SH-SY5Y (cell line): ENCODE measurements at regions not wholly inside any gene's neighbourhood (a gene's known extent, or its start where the extent isn't known, plus 50 kb on each side); places are given as distances from the start of the nearest gene placed in this dataset.

Experiments used
- GATA2 ChIP-seq: IDR thresholded peaks from 2 replicates; pipeline ENCODE4 v1.6.1; 2011; ENCODE audit warnings: mild to moderate bottlenecking, low read depth, low read length
- GATA3 ChIP-seq: IDR thresholded peaks from 2 replicates; pipeline ENCODE4 v1.6.1; 2011; ENCODE audit warnings: low read depth, mild to moderate bottlenecking, low read length, moderate library complexity

DNA sequence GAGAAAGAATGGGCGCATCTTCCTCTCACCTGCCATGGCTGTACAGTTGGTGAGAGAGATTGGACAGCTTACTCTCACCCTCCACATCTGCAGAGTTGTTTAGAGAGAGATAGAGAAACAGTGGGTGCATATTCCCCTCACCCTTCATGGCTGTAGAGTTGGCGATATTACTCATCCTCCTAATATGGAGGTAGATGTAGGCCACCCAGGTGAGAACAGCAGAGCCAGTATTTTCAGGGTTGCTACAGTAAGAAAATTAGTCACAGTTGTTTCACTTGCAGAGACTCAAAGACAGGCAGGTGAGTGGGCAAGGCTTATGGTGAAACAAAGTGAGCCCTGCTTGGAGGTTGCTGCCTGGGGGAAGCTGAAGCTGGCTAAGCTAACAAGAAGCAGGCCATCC is 65.0 kb upstream of the PFKP start:
- TF ChIP-seq GATA3 = no peak
- TF ChIP-seq GATA2 = no peak
